Upper lobe of left lung (tissue), 4 donors: ENCODE measurements at regions not wholly inside any gene's neighbourhood (a gene's known extent, or its start where the extent isn't known, plus 50 kb on each side); places are given as distances from the start of the nearest gene placed in this dataset.

Source experiments
- CTCF ChIP-seq, 6 experiments: fragments of 450-650 bp in 4 of 6; fragments of 200-600 bp in 2 of 6; sonication (generic) in 2 of 6; IDR thresholded peaks; one replicate each; pipeline ENCODE4 v1.5.1; 2016 to 2019; ENCODE audit warnings: antibody characterized with exemption in 6 of 6
- POLR2A ChIP-seq, 4 donors: fragments of 450-650 bp; IDR thresholded peaks; one replicate each; pipeline ENCODE4 v1.5.1; 2016 to 2017; ENCODE audit warnings: antibody characterized with exemption in 4 of 4, mild to moderate bottlenecking in 2 of 4

GRCh38 chr3:178310949-178311348, 225.3 kb upstream of the KCNMB2 start:
- TF ChIP-seq POLR2A (IDR thresholded peaks at IDR 0.05) (no peak), CTCF (IDR thresholded peaks at IDR 0.05) (no peak)
